Progenitor cell of endocrine pancreas (in vitro differentiated cells): ENCODE measurements at regions not wholly inside any gene's neighbourhood (a gene's known extent, or its start where the extent isn't known, plus 50 kb on each side); places are given as distances from the start of the nearest gene placed in this dataset.

ENCODE experiments used
- DNase-seq: peaks from one replicate; pipeline ENCODE4 v3.0.0; 2021; ENCODE audit warnings: low spot score; ENCODE audit not compliant: unreplicated experiment
- H3K27ac Mint-ChIP-seq: 2 replicates; pipeline ENCODE4 v1.8.0; 2021; ENCODE audit warnings: mild to moderate bottlenecking, moderate library complexity, mixed read lengths
- H3K27me3 Mint-ChIP-seq: 2 replicates; pipeline ENCODE4 v1.8.0; 2021; ENCODE audit warnings: mixed read lengths
- H3K36me3 Mint-ChIP-seq: 2 replicates; pipeline ENCODE4 v1.8.0; 2022; ENCODE audit warnings: mixed read lengths; ENCODE audit not compliant: insufficient read depth
- H3K4me1 Mint-ChIP-seq: 2 replicates; pipeline ENCODE4 v1.8.0; 2021; ENCODE audit warnings: low read depth, mixed read lengths
- H3K4me3 Mint-ChIP-seq: 2 replicates; pipeline ENCODE4 v1.8.0; 2021; ENCODE audit warnings: low read depth, mild to moderate bottlenecking, moderate library complexity, mixed read lengths
- H3K9me3 Mint-ChIP-seq: 2 replicates; pipeline ENCODE4 v1.8.0; 2021; ENCODE audit warnings: low read depth, mixed read lengths
- CTCF ChIP-seq: fragments of 200-600 bp; sonication (generic); IDR thresholded peaks from one replicate; pipeline ENCODE4 v1.5.0; 2021; ENCODE audit warnings: antibody characterized with exemption, mild to moderate bottlenecking; ENCODE audit not compliant: unreplicated experiment

DNA sequence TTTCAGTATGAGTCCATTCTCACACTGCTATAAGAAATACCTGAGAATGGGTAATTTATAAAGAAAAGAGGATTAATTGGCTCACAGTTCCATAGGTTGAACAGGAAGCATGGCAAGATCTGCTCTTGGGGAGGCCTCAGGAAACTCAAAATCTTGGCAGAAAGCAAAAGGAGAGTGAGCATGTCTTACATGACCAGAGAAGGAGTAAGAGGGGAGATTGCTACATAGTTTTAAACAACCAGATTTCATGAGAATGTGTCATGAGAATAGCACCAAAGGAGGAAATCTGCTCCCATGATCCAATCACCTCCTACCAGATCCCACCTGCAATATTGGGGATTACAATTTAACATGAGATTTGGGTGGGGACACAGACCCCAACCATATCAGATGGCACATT, 672.4 kb downstream of the HTR1B start:
- no peak overlapping the region for H3K4me3 Mint-ChIP-seq
- DNase-seq, result no peak
- H3K27ac Mint-ChIP-seq, result no peak overlapping the region
- no peak for TF ChIP-seq CTCF
- peaks cover 6% of the 10 kb centered on the region for H3K9me3 Mint-ChIP-seq
- no peaks in the 10 kb centered on the region for H3K27me3 Mint-ChIP-seq
- peaks cover 5% of the 10 kb centered on the region for H3K36me3 Mint-ChIP-seq
- H3K4me1 Mint-ChIP-seq, result peaks cover 6% of the 10 kb centered on the region

GRCh38 chr6:76790045-76790796, 673.1 kb downstream of the HTR1B start:
- Mint-ChIP-seq H3K4me1 (peaks cover 6% of the 10 kb centered on the region), H3K4me3 (no peak overlapping the region), H3K27ac (no peak overlapping the region), H3K36me3 (peaks cover 5% of the 10 kb centered on the region), H3K9me3 (peaks cover 6% of the 10 kb centered on the region), H3K27me3 (no peaks in the 10 kb centered on the region)
- DNase-seq, result no peak
- no peak for TF ChIP-seq CTCF

- H3K36me3 Mint-ChIP-seq, result peaks cover 5% of the 10 kb centered on the region
- no peak for DNase-seq
- H3K9me3 Mint-ChIP-seq, result peaks cover 6% of the 10 kb centered on the region
- H3K4me1 Mint-ChIP-seq, result peaks cover 6% of the 10 kb centered on the region
- H3K27ac Mint-ChIP-seq, result no peak overlapping the region
- no peak overlapping the region for H3K4me3 Mint-ChIP-seq
- TF ChIP-seq CTCF, result no peak
- no peaks in the 10 kb centered on the region for H3K27me3 Mint-ChIP-seq
These were observed 673.7 kb downstream of the HTR1B start for GRCh38 chr6:76789580-76789979.

DNA sequence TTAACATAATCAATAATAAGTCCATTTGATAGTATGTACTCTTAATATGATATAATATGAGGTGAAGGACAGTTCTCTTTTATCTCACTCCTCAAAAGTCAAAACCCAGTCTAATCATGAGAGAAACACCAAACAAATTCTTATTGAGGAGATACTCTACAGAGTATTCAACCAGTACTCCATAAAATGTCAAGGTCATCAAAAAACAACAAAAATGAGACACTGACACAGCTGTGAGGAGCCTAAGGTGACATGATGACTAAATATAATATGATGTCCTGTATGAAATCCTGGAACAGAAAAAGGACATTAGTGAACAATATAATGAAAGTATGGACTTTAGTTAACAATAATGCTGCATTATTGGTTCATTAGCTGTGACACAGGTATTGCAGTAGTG, 675.1 kb downstream of the HTR1B start:
- no peak for DNase-seq
- Mint-ChIP-seq H3K27ac (no peak overlapping the region), H3K4me1 (peaks cover 6% of the 10 kb centered on the region), H3K36me3 (peaks cover 5% of the 10 kb centered on the region), H3K27me3 (no peaks in the 10 kb centered on the region), H3K9me3 (peaks cover 11% of the 10 kb centered on the region), H3K4me3 (no peak overlapping the region)
- TF ChIP-seq CTCF, result no peak

- no peak for TF ChIP-seq CTCF
- Mint-ChIP-seq H3K36me3 (no peaks in the 10 kb centered on the region), H3K27me3 (no peaks in the 10 kb centered on the region), H3K27ac (peak overlapping the region; percentile 87), H3K9me3 (peaks cover 6% of the 10 kb centered on the region), H3K4me3 (no peak overlapping the region), H3K4me1 (peaks cover 21% of the 10 kb centered on the region)
- DNase-seq, result no peak
These were observed 684.2 kb downstream of the HTR1B start for GRCh38 chr6:76779068-76779467.
